ENCODE measurements at regions not wholly inside any gene's neighbourhood (a gene's known extent, or its start where the extent isn't known, plus 50 kb on each side); places are given as distances from the start of the nearest gene placed in this dataset.
"Not testable (repeated sequence)": the region's sequence is repeated elsewhere in the genome, so short reads cannot be mapped to it uniquely, and the experiment has no call there.

- peaks cover 3% of the 10 kb centered on the region for H3K27me3 Mint-ChIP-seq (ENCODE audit: unreplicated experiment)
- peaks cover 6% of the 10 kb centered on the region for H3K4me1 Mint-ChIP-seq (ENCODE audit: unreplicated experiment)
- TF ChIP-seq CTCF (IDR thresholded peaks at IDR 0.05), result no peak
- DNase-seq (ENCODE audit: extremely low spot score, unreplicated experiment), result no peak
- H3K9me3 Mint-ChIP-seq (ENCODE audit: unreplicated experiment), result no peaks in the 10 kb centered on the region
- no peak overlapping the region for H3K27ac Mint-ChIP-seq (ENCODE audit: unreplicated experiment)
- no peaks in the 10 kb centered on the region for H3K36me3 Mint-ChIP-seq (ENCODE audit: unreplicated experiment)
- H3K4me3 Mint-ChIP-seq (ENCODE audit: unreplicated experiment), result no peak overlapping the region
Observed at GRCh38 chr12:131229426-131230339, 276.0 kb downstream of the ADGRD1 start.

- Mint-ChIP-seq H3K27me3 (ENCODE audit: unreplicated experiment) (peaks cover 3% of the 10 kb centered on the region), H3K4me1 (ENCODE audit: unreplicated experiment) (peaks cover 6% of the 10 kb centered on the region), H3K36me3 (ENCODE audit: unreplicated experiment) (no peaks in the 10 kb centered on the region), H3K27ac (ENCODE audit: unreplicated experiment) (no peak overlapping the region), H3K9me3 (ENCODE audit: unreplicated experiment) (no peaks in the 10 kb centered on the region), H3K4me3 (ENCODE audit: unreplicated experiment) (no peak overlapping the region)
- DNase-seq (ENCODE audit: extremely low spot score, unreplicated experiment), result no peak
- no peak for TF ChIP-seq CTCF (IDR thresholded peaks at IDR 0.05)
Observed at GRCh38 chr12:131230340-131231031, 276.8 kb downstream of the ADGRD1 start.

GRCh38 chr12:131231032-131231980, 277.6 kb downstream of the ADGRD1 start:
- Mint-ChIP-seq H3K27ac (ENCODE audit: unreplicated experiment) (no peak overlapping the region), H3K36me3 (ENCODE audit: unreplicated experiment) (no peaks in the 10 kb centered on the region), H3K4me3 (ENCODE audit: unreplicated experiment) (no peak overlapping the region), H3K9me3 (ENCODE audit: unreplicated experiment) (no peaks in the 10 kb centered on the region), H3K27me3 (ENCODE audit: unreplicated experiment) (peaks cover 3% of the 10 kb centered on the region), H3K4me1 (ENCODE audit: unreplicated experiment) (peaks cover 6% of the 10 kb centered on the region)
- TF ChIP-seq CTCF (IDR thresholded peaks at IDR 0.05), result no peak
- no peak for DNase-seq (ENCODE audit: extremely low spot score, unreplicated experiment)

GRCh38 chr12:131232036-131232435, 278.3 kb downstream of the ADGRD1 start:
- no peak overlapping the region for H3K27ac Mint-ChIP-seq (ENCODE audit: unreplicated experiment)
- no peak overlapping the region for H3K4me3 Mint-ChIP-seq (ENCODE audit: unreplicated experiment)
- peaks cover 3% of the 10 kb centered on the region for H3K27me3 Mint-ChIP-seq (ENCODE audit: unreplicated experiment)
- no peak for TF ChIP-seq CTCF (IDR thresholded peaks at IDR 0.05)
- DNase-seq (ENCODE audit: extremely low spot score, unreplicated experiment), result no peak
- peaks cover 6% of the 10 kb centered on the region for H3K4me1 Mint-ChIP-seq (ENCODE audit: unreplicated experiment)
- H3K36me3 Mint-ChIP-seq (ENCODE audit: unreplicated experiment), result no peaks in the 10 kb centered on the region
- no peaks in the 10 kb centered on the region for H3K9me3 Mint-ChIP-seq (ENCODE audit: unreplicated experiment)

- H3K4me1 Mint-ChIP-seq (ENCODE audit: unreplicated experiment); H3K27ac Mint-ChIP-seq (ENCODE audit: unreplicated experiment); H3K36me3 Mint-ChIP-seq (ENCODE audit: unreplicated experiment); DNase-seq (ENCODE audit: extremely low spot score, unreplicated experiment); H3K9me3 Mint-ChIP-seq (ENCODE audit: unreplicated experiment); H3K27me3 Mint-ChIP-seq (ENCODE audit: unreplicated experiment); H3K4me3 Mint-ChIP-seq (ENCODE audit: unreplicated experiment): not testable (repeated sequence)
Observed at GRCh38 chr12:131232872-131233271, 279.2 kb downstream of the ADGRD1 start.

- not testable (repeated sequence) for H3K4me1 Mint-ChIP-seq (ENCODE audit: unreplicated experiment); DNase-seq (ENCODE audit: extremely low spot score, unreplicated experiment); H3K4me3 Mint-ChIP-seq (ENCODE audit: unreplicated experiment); H3K27me3 Mint-ChIP-seq (ENCODE audit: unreplicated experiment); H3K9me3 Mint-ChIP-seq (ENCODE audit: unreplicated experiment); H3K36me3 Mint-ChIP-seq (ENCODE audit: unreplicated experiment); H3K27ac Mint-ChIP-seq (ENCODE audit: unreplicated experiment)
Observed at GRCh38 chr12:131233850-131234789, 280.4 kb downstream of the ADGRD1 start.

- H3K4me1 Mint-ChIP-seq (ENCODE audit: unreplicated experiment); H3K36me3 Mint-ChIP-seq (ENCODE audit: unreplicated experiment); H3K27ac Mint-ChIP-seq (ENCODE audit: unreplicated experiment); DNase-seq (ENCODE audit: extremely low spot score, unreplicated experiment); H3K9me3 Mint-ChIP-seq (ENCODE audit: unreplicated experiment); H3K4me3 Mint-ChIP-seq (ENCODE audit: unreplicated experiment); H3K27me3 Mint-ChIP-seq (ENCODE audit: unreplicated experiment): not testable (repeated sequence)
Observed at GRCh38 chr12:131234841-131235271, 281.1 kb downstream of the ADGRD1 start.
